ENCODE measurements at regions not wholly inside any gene's neighbourhood (a gene's known extent, or its start where the extent isn't known, plus 50 kb on each side); places are given as distances from the start of the nearest gene placed in this dataset.

GRCh38 chr6:126153661-126154060, 167.3 kb downstream of the TRMT11 start:
- TF ChIP-seq CTCF (IDR thresholded peaks at IDR 0.05; ENCODE audit: insufficient read depth, low read length, poor library complexity, severe bottlenecking): no peak
- no peak for TF ChIP-seq EZH2phosphoT487 (conservative IDR thresholded peaks at IDR 0.05; ENCODE audit: low read length)
